ENCODE measurements at regions not wholly inside any gene's neighbourhood (a gene's known extent, or its start where the extent isn't known, plus 50 kb on each side); places are given as distances from the start of the nearest gene placed in this dataset.

DNA sequence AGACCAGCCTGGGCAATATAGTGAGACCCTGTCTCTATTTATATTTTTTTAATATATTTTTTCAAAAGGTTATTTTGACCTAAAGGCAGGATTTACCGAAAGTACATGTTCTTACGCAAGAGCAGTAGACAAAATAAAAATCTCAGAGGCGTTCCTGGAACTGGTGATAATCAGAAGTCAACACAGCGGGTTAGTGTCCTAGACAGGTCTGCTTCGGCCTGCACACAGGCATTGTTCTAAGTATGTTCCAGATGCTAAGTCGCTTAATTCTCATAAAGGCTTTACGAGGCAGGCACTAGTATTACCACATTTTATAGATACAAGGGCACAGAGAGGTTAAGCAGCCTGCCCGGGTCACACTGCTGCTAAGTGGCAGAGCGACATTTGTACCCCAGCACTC lies 56.9 kb upstream of the SLC25A33 start:
- Histone ChIP-seq H3K27me3 (no peaks in the 10 kb centered on the region), H3K4me3 (no peak overlapping the region), H3K9me3 (replicated peaks in 1 of 3) (no peaks in the 10 kb centered on the region), H3K4me1 (replicated peaks in 1 of 2) (no peaks in the 10 kb centered on the region), H3K36me3 (replicated peaks in 1 of 2) (no peaks in the 10 kb centered on the region), H3K27ac (no peak overlapping the region)
- no peak for DNase-seq
- no peak for TF ChIP-seq POLR2A (IDR thresholded peaks at IDR 0.05)
- intact Hi-C loops (cut with DNase I): no loop called here
- WGBS, 4 donors: 86 to 95% (median 92%) methylated on average over 9 of the region's 9 CpGs

DNA sequence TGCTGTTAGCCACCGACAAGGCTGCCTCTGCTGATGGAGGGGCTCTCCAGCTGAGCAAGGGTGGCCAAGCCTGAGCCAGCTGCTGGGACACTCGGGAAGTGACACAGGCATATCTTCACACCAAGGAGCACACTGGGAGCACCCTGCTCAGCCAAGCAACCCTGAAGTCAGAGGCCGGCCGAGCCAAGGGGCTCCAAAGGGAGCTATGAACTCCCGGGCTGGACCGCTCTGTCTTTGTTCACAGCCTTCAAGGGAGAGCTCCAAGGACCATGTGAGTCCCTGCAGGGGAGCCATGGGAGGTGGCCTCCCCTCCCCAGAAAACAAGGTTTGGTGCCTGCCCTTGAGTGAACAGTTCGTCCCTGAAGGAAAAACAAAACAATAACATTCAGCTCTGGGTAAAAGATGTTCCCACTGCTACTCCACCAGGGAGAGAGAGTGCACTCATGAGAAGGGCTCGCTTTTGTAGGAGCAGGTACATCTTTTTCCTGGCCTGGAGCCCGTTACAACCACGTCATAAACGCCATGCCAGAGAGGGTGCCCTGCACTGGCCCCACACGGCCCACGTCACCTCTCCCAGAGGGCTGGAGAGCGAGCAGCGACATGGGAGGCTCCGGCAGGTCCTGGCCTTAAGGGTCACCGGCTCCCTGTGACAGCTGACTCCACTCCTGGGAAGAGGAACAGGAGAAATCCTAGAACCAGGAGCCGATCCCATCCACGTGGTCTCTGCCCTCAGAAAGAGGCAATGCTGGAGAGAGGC lies 56.3 kb upstream of the SLC25A33 start:
- Histone ChIP-seq H3K4me1 (replicated peaks in 1 of 2) (no peaks in the 10 kb centered on the region), H3K9me3 (replicated peaks in 1 of 3) (no peaks in the 10 kb centered on the region), H3K4me3 (no peak overlapping the region), H3K36me3 (replicated peaks in 1 of 2) (no peaks in the 10 kb centered on the region), H3K27me3 (no peaks in the 10 kb centered on the region), H3K27ac (no peak overlapping the region)
- no peak for DNase-seq
- no peak for TF ChIP-seq POLR2A (IDR thresholded peaks at IDR 0.05)
- TF ChIP-seq, protein P1, sequence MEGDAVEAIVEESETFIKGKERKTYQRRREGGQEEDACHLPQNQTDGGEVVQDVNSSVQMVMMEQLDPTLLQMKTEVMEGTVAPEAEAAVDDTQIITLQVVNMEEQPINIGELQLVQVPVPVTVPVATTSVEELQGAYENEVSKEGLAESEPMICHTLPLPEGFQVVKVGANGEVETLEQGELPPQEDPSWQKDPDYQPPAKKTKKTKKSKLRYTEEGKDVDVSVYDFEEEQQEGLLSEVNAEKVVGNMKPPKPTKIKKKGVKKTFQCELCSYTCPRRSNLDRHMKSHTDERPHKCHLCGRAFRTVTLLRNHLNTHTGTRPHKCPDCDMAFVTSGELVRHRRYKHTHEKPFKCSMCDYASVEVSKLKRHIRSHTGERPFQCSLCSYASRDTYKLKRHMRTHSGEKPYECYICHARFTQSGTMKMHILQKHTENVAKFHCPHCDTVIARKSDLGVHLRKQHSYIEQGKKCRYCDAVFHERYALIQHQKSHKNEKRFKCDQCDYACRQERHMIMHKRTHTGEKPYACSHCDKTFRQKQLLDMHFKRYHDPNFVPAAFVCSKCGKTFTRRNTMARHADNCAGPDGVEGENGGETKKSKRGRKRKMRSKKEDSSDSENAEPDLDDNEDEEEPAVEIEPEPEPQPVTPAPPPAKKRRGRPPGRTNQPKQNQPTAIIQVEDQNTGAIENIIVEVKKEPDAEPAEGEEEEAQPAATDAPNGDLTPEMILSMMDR (IDR thresholded peaks at IDR 0.05): no peak
- intact Hi-C loops (cut with DNase I): no loop called here
- 56 to 74% (median 66%) methylated on average over 11 to 19 of the region's 19 CpGs for WGBS, 4 donors

DNA sequence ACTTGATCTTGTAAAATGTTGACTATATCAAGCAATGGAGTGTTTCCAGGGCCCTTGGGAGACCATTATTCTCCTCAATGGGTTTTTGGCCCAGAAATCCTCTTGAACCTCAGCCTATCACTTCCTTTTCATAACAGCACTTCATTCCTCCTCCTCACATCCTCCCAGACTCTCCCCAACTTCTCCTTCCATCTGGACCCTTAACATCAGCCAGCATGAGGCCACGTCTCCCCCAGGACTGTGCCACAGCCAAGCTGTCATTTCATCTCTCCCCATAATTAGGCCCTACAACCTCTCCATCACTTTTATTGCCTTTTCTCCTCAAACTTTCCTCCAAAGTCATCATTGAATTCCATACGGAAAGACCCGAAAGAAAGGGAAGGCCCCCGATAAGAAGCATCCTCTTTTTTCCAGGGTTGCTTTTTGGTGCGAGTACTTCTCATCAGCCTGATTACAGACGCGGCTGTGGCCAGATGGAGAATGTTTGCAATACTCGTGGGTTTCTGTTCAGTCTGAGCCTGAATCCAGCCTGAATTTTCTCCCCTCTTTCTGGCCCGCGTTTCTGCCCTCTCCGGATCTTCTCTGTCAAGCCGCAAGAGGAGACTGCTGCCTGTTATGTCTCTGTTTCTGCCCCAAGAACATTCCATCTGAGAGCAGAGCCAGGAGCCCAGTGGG lies 52.7 kb upstream of the SLC25A33 start:
- Histone ChIP-seq H3K9me3 (replicated peaks in 1 of 3) (no peaks in the 10 kb centered on the region), H3K4me3 (no peak overlapping the region), H3K27ac (no peak overlapping the region), H3K27me3 (no peaks in the 10 kb centered on the region), H3K4me1 (replicated peaks in 1 of 2) (no peaks in the 10 kb centered on the region), H3K36me3 (replicated peaks in 1 of 2) (no peaks in the 10 kb centered on the region)
- 78 to 85% (median 83%) methylated on average over 12 of the region's 12 CpGs for WGBS, 4 donors
- TF ChIP-seq, protein P1 (IDR thresholded peaks at IDR 0.05): no peak
- TF ChIP-seq POLR2A (IDR thresholded peaks at IDR 0.05): no peak
- no peak for DNase-seq
- intact Hi-C loops (cut with DNase I): no loop called here

Small RNA genes in the stretch of these regions (small RNA-seq; reads per million reads assigned to genes)
- gene RNA5SP40: 0 reads per million in 2 donors

Measured in adrenal gland (tissue), 9 donors.